NB4 (cell line): ENCODE measurements at regions not wholly inside any gene's neighbourhood (a gene's known extent, or its start where the extent isn't known, plus 50 kb on each side); places are given as distances from the start of the nearest gene placed in this dataset.

Source experiments
- CTCF ChIP-seq: IDR thresholded peaks from one replicate; pipeline ENCODE4 v1.5.1; 2012; ENCODE audit warnings: low read depth, low read length
- MYC ChIP-seq: IDR thresholded peaks from 2 replicates; pipeline ENCODE4 v1.6.1; 2011; ENCODE audit warnings: low read depth, low read length
- POLR2A ChIP-seq: IDR thresholded peaks from 2 replicates; pipeline ENCODE4 v1.6.1; 2011; ENCODE audit warnings: mild to moderate bottlenecking; ENCODE audit not compliant: insufficient read length; ENCODE audit errors: extremely low read depth
- TF ChIP-seq, protein P1 (sequence below): IDR thresholded peaks from 2 replicates; pipeline ENCODE4 v1.6.1; 2011; ENCODE audit warnings: low read depth, low read length

- TF ChIP-seq CTCF (no peak), POLR2A (no peak), MYC (no peak)
- TF ChIP-seq, protein P1, sequence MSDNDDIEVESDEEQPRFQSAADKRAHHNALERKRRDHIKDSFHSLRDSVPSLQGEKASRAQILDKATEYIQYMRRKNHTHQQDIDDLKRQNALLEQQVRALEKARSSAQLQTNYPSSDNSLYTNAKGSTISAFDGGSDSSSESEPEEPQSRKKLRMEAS = no peak
Observed at GRCh38 chr7:138407792-138408191, 52.3 kb upstream of the TRIM24 start.
